ENCODE measurements at regions not wholly inside any gene's neighbourhood (a gene's known extent, or its start where the extent isn't known, plus 50 kb on each side); places are given as distances from the start of the nearest gene placed in this dataset.

GRCh38 chr5:141746395-141746794 lies 64.4 kb upstream of the ARAP3 start:
- no TSS peak for BruUV-seq (replicated peaks)
- Histone ChIP-seq H3K9me3 (ENCODE audit: low read length) (no peaks in the 10 kb centered on the region), H3K36me3 (replicated peaks in 1 of 2; ENCODE audit: control insufficient read depth in 1 of 2, insufficient read depth in 2 of 2, low read length in 2 of 2) (no peaks in the 10 kb centered on the region), H3K9ac (ENCODE audit: insufficient read depth, low read depth, low read length) (no peak overlapping the region), H4K20me1 (ENCODE audit: insufficient read depth, low read length) (peaks cover 5% of the 10 kb centered on the region; the same call in 1 of the 2 replicates), H3K27ac (ENCODE audit: extremely low read length, insufficient read depth, low read length) (no peak overlapping the region), H3K4me3 (replicated peaks in 1 of 3; ENCODE audit: insufficient read depth in 1 of 3, low read depth in 2 of 3, low read length in 3 of 3) (no peak overlapping the region), H3K27me3 (ENCODE audit: control insufficient read depth in 1 of 2, insufficient read depth in 2 of 2, low read length in 2 of 2) (no peaks in the 10 kb centered on the region; a peak in 1 of 5 replicates), H3K79me2 (ENCODE audit: insufficient read depth, low read length) (no peaks in the 10 kb centered on the region), H3K4me2 (ENCODE audit: low read depth, low read length) (no peak overlapping the region), H2AFZ (ENCODE audit: low read length) (no peak overlapping the region), H3K4me1 (ENCODE audit: insufficient read depth, low read length) (no peaks in the 10 kb centered on the region)
- DNase-seq (ENCODE audit: low spot score) (no peak), ATAC-seq (no peak), FAIRE-seq (no peak)
- ChIA-PET POLR2A (no interaction called here), CTCF (ENCODE audit: low intra/inter-chr PET ratio, low total read pairs) (no interaction called here)
- 33% methylated on average over 2 of the region's 2 CpGs for WGBS (ENCODE audit: low lambda C conversion rate)
- in situ Hi-C loops (cut with HindIII; ENCODE audit: extremely low pct_ligation_motif_present, low pct_unique_long_range_greater_than_20kb) = no loop called here
- no peak for TF ChIP-seq KDM6A (CRISPR knock-in tag; IDR thresholded peaks at IDR 0.05; ENCODE audit: low read depth)
- TF ChIP-seq ZNF784 (CRISPR knock-in tag; IDR thresholded peaks at IDR 0.05; ENCODE audit: borderline replicate concordance) = no peak
- TF ChIP-seq ZBTB49 (CRISPR knock-in tag; IDR thresholded peaks at IDR 0.05; ENCODE audit: borderline replicate concordance) = no peak
- TF ChIP-seq ZNF782 (CRISPR knock-in tag; IDR thresholded peaks at IDR 0.05; ENCODE audit: borderline replicate concordance) = no peak
- no peak for TF ChIP-seq SNAI1 (CRISPR knock-in tag; IDR thresholded peaks at IDR 0.05; ENCODE audit: borderline replicate concordance)
- TF ChIP-seq NCOA1 (CRISPR knock-in tag; IDR thresholded peaks at IDR 0.05) = no peak
- TF ChIP-seq RXRB (CRISPR knock-in tag; IDR thresholded peaks at IDR 0.05; ENCODE audit: borderline replicate concordance) = no peak
- no peak for TF ChIP-seq GMEB1 (CRISPR knock-in tag; IDR thresholded peaks at IDR 0.05; ENCODE audit: borderline replicate concordance)
- intact Hi-C loops (cut with micrococcal nuclease; ENCODE audit: unreplicated experiment) = no loop called here

Measured in HepG2 (cell line).